GM12892 (cell line): ENCODE measurements at regions not wholly inside any gene's neighbourhood (a gene's known extent, or its start where the extent isn't known, plus 50 kb on each side); places are given as distances from the start of the nearest gene placed in this dataset.

Source experiments
- POLR2A ChIP-seq: IDR thresholded peaks from 2 replicates; pipeline ENCODE4 v1.6.1; 2011; ENCODE audit warnings: low read depth, low read length, control low read depth
- POLR2AphosphoS5 ChIP-seq: IDR thresholded peaks from 2 replicates; pipeline ENCODE4 v1.6.1; 2011; ENCODE audit warnings: low read depth, low read length, control low read depth
- TAF1 ChIP-seq: IDR thresholded peaks from 2 replicates; pipeline ENCODE4 v1.6.1; 2011; ENCODE audit warnings: low read depth, mild to moderate bottlenecking, control low read depth, low read length, borderline replicate concordance

- TF ChIP-seq TAF1 (no peak), POLR2AphosphoS5 (no peak), POLR2A (no peak)
Observed at GRCh38 chr2:239687441-239687840, 286.6 kb upstream of the HDAC4 start.
